A673 (cell line): ENCODE measurements at regions not wholly inside any gene's neighbourhood (a gene's known extent, or its start where the extent isn't known, plus 50 kb on each side); places are given as distances from the start of the nearest gene placed in this dataset.

Experiments
- BruUV-seq: library from RNA; stranded (reverse); fragments of 400-500 nt; replicated peaks from 2 replicates; lab custom pipeline; 2021; lab: Mats Ljungman, UMichigan
- CTCF ChIA-PET: fragments of 300-600 bp; sonication (Branson Sonifier 250); formaldehyde crosslinking; loops from one replicate; lab custom pipeline; 2022; ENCODE audit warnings: antibody characterized with exemption; lab: Charles Lee
- POLR2A ChIA-PET: fragments of 300-600 bp; sonication (Branson Sonifier 250); formaldehyde crosslinking; loops from one replicate; lab custom pipeline; 2022; ENCODE audit warnings: antibody characterized with exemption; ENCODE audit not compliant: low non-redundant PET; lab: Charles Lee
- DNase-seq: peaks from one replicate; pipeline ENCODE4 v3.0.0-alpha.2; 2015; ENCODE audit warnings: low spot score
- H3K27ac ChIP-seq: fragments of 200-600 bp; sonication (generic); 2 replicates; pipeline ENCODE4 v1.5.1; 2016; ENCODE audit warnings: mixed run types, low read depth, mild to moderate bottlenecking, mixed read lengths, antibody characterized with exemption, low read length; ENCODE audit not compliant: poor library complexity, severe bottlenecking
- H3K27me3 ChIP-seq: fragments of 200-600 bp; sonication (generic); replicated peaks from 2 replicates; pipeline ENCODE4 v1.6.1; 2017; ENCODE audit warnings: mixed run types, low read depth, mild to moderate bottlenecking, mixed read lengths, antibody characterized with exemption, low read length; ENCODE audit not compliant: insufficient read depth, poor library complexity
- H3K36me3 ChIP-seq: fragments of 200-600 bp; sonication (generic); 2 replicates; pipeline ENCODE4 v1.6.1; 2016; ENCODE audit warnings: mixed run types, mild to moderate bottlenecking, mixed read lengths, antibody characterized with exemption, low read length; ENCODE audit not compliant: insufficient read depth, poor library complexity, severe bottlenecking
- H3K4me1 ChIP-seq: fragments of 200-600 bp; sonication (generic); 2 replicates; pipeline ENCODE4 v1.6.1; 2017; ENCODE audit warnings: mixed run types, mild to moderate bottlenecking, mixed read lengths, antibody characterized with exemption, low read length; ENCODE audit not compliant: insufficient read depth, poor library complexity, severe bottlenecking
- H3K4me3 ChIP-seq: fragments of 200-600 bp; sonication (generic); 2 replicates; pipeline ENCODE4 v1.5.1; 2016; ENCODE audit warnings: low read depth, mixed run types, mild to moderate bottlenecking, mixed read lengths, low read length; ENCODE audit not compliant: poor library complexity, severe bottlenecking
- H3K9me3 ChIP-seq: fragments of 200-600 bp; sonication (generic); 2 replicates; pipeline ENCODE4 v1.6.1; 2016; ENCODE audit warnings: mixed run types, low read depth, mild to moderate bottlenecking, mixed read lengths, antibody characterized with exemption, low read length; ENCODE audit not compliant: poor library complexity, severe bottlenecking
- CTCF ChIP-seq: fragments of 300-800, 200-600 bp; sonication (generic); conservative IDR thresholded peaks from 2 replicates; pipeline ENCODE4 v1.5.1; 2017; ENCODE audit warnings: low read depth, mild to moderate bottlenecking, antibody characterized with exemption, low read length, moderate library complexity, mixed read lengths
- EZH2 ChIP-seq: fragments of 200-600 bp; sonication (generic); IDR thresholded peaks from 2 replicates; pipeline ENCODE4 v1.6.1; 2017; ENCODE audit warnings: borderline replicate concordance, low read depth, mild to moderate bottlenecking, mixed read lengths, antibody characterized with exemption, low read length; ENCODE audit not compliant: poor library complexity, severe bottlenecking
- intact Hi-C: fragments of 100-400 bp; cut with micrococcal nuclease; formaldehyde crosslinking; loops from one replicate; pipeline ENCODE4 v1.10.0; 2022; ENCODE audit not compliant: unreplicated experiment

- Histone ChIP-seq H3K27me3 (peaks cover 6% of the 10 kb centered on the region), H3K4me3 (no peak overlapping the region), H3K36me3 (no peaks in the 10 kb centered on the region), H3K27ac (no peak overlapping the region), H3K4me1 (no peaks in the 10 kb centered on the region), H3K9me3 (no peaks in the 10 kb centered on the region)
- POLR2A ChIA-PET, result no interaction called here
- DNase-seq, result no peak
- intact Hi-C loops, result no loop called here
- CTCF ChIA-PET, result no interaction called here
- BruUV-seq, result no TSS peak
- TF ChIP-seq CTCF, result no peak
- TF ChIP-seq EZH2, result no peak
Measured at GRCh38 chr10:121252756-121253155, 345.5 kb downstream of the FGFR2 start.

- H3K4me3 ChIP-seq, result no peak overlapping the region
- no TSS peak for BruUV-seq
- intact Hi-C loops, result no loop called here
- POLR2A ChIA-PET, result no interaction called here
- CTCF ChIA-PET, result no interaction called here
- no peaks in the 10 kb centered on the region for H3K36me3 ChIP-seq
- no peak for TF ChIP-seq EZH2
- no peak for TF ChIP-seq CTCF
- H3K27ac ChIP-seq, result no peak overlapping the region
- H3K9me3 ChIP-seq, result no peaks in the 10 kb centered on the region
- no peak for DNase-seq
- no peaks in the 10 kb centered on the region for H3K4me1 ChIP-seq
- peaks cover 4% of the 10 kb centered on the region for H3K27me3 ChIP-seq
Measured at GRCh38 chr10:121260377-121260776, 337.9 kb downstream of the FGFR2 start.

DNA sequence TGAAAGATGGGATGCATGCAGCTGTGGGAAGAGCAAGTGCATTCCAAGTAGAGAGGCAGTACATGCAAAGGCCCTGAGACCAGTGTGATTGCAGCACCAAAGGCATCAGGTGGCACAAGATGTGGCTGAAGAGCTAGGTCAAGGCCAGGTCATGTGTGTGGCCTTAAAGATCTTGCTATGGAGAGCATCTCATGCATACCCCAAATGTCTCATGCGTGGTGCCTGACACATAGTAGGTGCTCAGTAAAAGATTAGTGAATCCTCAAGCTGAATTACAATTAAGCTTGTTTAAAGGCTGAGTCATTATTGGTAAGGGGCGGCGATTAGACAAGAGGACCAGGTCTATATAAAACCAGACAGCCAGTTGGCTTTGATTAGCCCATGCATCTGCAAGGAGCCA lies 336.6 kb downstream of the FGFR2 start:
- TF ChIP-seq CTCF, result no peak
- TF ChIP-seq EZH2, result no peak
- Histone ChIP-seq H3K4me1 (no peaks in the 10 kb centered on the region), H3K4me3 (no peak overlapping the region), H3K27ac (no peak overlapping the region), H3K27me3 (peaks cover 4% of the 10 kb centered on the region), H3K9me3 (no peaks in the 10 kb centered on the region), H3K36me3 (no peaks in the 10 kb centered on the region)
- intact Hi-C loops, result no loop called here
- CTCF ChIA-PET, result no interaction called here
- DNase-seq, result no peak
- POLR2A ChIA-PET, result no interaction called here
- BruUV-seq, result no TSS peak
